GM12875 (cell line): ENCODE measurements at regions not wholly inside any gene's neighbourhood (a gene's known extent, or its start where the extent isn't known, plus 50 kb on each side); places are given as distances from the start of the nearest gene placed in this dataset.
"Not testable (repeated sequence)": the region's sequence is repeated elsewhere in the genome, so short reads cannot be mapped to it uniquely, and the experiment has no call there.

ENCODE experiments used
- H3K4me3 ChIP-seq: one replicate; pipeline ENCODE4 v1.5.1; 2011; ENCODE audit warnings: low read depth, low read length, control low read depth
- CTCF ChIP-seq: IDR thresholded peaks from 2 replicates; pipeline ENCODE4 v1.5.1; 2011; ENCODE audit warnings: low read depth, mild to moderate bottlenecking, control low read depth, inconsistent platforms, low read length, moderate library complexity, borderline replicate concordance; ENCODE audit not compliant: insufficient read depth

GRCh38 chr15:91431041-91431715, 331.1 kb downstream of the SV2B start:
- no peak overlapping the region for H3K4me3 ChIP-seq
- no peak for TF ChIP-seq CTCF

DNA sequence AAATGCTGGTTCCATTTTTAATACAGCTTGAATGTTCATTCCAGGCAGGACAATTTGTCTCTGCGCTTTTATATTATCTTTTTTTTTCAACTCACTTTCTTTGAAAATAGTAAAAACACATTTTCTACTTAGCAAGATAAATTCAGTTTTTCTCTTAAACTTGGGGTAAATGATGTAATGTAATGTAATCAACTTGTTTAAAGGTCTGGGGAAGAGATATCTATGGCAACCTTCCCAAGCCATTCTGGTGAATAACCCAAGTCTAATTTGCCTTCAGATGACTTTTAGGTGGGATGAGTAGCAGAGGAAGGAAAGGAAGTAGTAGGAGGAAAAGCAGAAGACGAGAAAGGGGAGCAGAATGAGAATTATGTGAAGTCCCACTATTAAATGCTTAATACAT, 335.1 kb downstream of the SV2B start:
- H3K4me3 ChIP-seq: no peak overlapping the region
- TF ChIP-seq CTCF: no peak

GRCh38 chr15:91444656-91445055, 344.6 kb downstream of the SV2B start:
- TF ChIP-seq CTCF: no peak
- no peak overlapping the region for H3K4me3 ChIP-seq

GRCh38 chr15:91445695-91446228, 345.7 kb downstream of the SV2B start:
- H3K4me3 ChIP-seq: no peak overlapping the region
- no peak for TF ChIP-seq CTCF

GRCh38 chr15:91447991-91448644, 348.1 kb downstream of the SV2B start:
- no peak overlapping the region for H3K4me3 ChIP-seq
- TF ChIP-seq CTCF: no peak

DNA sequence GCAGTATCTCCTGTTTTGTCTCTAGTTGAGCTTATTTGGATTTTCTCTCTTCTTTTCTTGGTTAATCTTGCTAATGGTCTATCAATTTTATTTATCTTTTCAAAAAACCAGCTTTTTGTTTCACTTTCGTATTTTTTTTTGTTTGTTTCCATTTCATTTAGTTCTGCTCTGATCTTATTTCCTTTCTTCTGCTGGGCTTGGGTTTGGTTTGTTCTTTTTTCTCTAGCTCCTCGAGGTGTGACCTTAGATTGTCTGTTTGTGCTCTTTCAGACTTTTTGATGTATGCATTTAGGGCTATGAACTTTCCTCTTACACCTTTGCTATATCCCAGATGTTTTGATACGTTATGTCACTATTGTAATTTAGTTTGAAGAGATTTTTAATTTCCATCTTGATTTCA, 353.3 kb downstream of the SV2B start:
- H3K4me3 ChIP-seq: not testable (repeated sequence)

DNA sequence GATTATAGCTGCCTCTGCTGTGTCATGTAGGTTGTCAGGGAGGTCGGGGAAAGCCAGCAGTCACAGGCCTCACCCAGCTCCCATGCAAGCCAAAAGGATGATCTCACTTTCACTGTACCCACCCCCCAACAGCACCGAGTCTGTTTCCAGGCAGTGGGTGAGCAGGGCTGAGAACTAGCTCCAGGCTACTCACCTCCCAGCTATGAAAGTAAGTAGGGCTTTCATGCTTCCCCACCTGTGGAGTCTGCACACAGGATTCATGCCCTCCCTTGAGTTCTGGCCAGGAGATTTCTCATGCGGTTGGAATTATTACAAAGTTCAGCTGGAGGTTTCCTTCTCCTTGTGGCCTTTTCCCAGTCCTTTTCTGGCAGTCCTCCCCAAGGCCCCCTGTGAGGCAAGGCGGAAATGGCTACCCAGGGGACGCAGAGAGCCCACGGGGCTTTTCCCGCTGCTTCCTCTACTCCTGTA, 356.2 kb downstream of the SV2B start:
- no peak for TF ChIP-seq CTCF

DNA sequence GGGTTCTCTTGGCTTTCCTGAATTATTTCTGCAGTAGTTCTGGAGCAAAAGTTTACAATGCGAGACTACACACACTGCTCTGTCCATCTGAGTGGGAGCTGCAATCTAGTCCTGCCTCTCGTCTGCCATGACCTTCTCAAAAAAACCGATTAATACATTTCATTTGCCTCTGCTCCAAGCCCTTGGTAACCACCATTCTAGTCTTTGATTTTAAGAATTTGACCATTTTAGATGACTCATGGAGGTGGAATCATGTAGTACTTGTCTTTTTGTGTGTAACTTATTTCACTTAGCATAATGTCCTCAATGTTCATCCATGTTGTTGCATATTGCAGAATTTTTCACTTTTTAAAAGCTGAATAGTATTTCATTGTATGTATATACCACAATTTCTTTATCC, 356.9 kb downstream of the SV2B start:
- TF ChIP-seq CTCF: no peak

More for the DNA sequence above, 356.2 kb downstream of the SV2B start:
- H3K4me3 ChIP-seq: no peak overlapping the region

More for the DNA sequence above, 356.9 kb downstream of the SV2B start:
- H3K4me3 ChIP-seq: no peak overlapping the region
